GM20000 (cell line): ENCODE measurements at regions not wholly inside any gene's neighbourhood (a gene's known extent, or its start where the extent isn't known, plus 50 kb on each side); places are given as distances from the start of the nearest gene placed in this dataset.
"Not testable (repeated sequence)": the region's sequence is repeated elsewhere in the genome, so short reads cannot be mapped to it uniquely, and the experiment has no call there.

Source experiments
- DNase-seq: peaks from one replicate; pipeline ENCODE4 v3.0.0; 2012; ENCODE audit warnings: low spot score
- TF ChIP-seq, protein P1 (sequence below): IDR thresholded peaks from 2 replicates; pipeline ENCODE4 v1.5.1; 2012; ENCODE audit warnings: mild to moderate bottlenecking, control low read depth; ENCODE audit errors: extremely low read depth, missing control alignments

DNA sequence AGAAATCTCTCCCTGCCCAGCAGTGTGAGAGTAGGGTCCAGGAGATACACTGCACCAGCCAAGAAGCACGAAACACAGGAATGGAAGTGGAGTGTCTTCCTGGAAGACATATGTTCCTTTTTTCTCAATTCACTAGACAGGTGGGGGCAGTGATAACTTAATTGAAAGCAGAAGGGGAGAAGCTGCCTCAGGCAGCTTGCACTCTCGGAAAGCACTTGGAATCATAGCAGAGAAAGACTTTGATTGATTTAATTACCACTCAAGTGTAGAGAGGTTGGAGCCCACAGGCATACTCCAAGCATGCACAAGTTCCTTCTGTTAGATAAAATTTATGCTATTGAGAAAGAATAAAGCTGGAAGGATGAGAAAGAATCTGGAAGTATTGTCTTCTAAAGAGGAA lies 249.4 kb downstream of the SLITRK6 start:
- no peak for DNase-seq

DNA sequence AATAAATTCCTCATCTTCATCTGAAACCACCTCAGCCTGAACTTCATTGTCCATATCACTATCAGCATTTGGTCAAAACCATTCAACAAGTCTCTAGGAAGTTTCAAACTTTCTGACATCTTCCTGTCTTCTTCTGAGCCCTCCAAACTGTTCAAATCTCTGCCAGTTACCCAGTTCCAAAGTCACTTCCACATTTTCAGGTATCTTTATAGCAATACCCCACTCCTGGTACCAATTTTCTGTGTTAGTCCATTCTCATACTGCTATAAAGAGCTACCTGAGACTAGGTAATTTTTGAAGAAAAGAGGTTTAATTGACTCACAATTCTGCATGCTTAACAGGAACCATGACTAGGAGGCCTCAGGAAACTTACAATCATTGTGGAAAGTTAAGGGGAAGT lies 250.4 kb downstream of the SLITRK6 start:
- not testable (repeated sequence) for DNase-seq

More for the DNA sequence above, 249.4 kb downstream of the SLITRK6 start:
- TF ChIP-seq, protein P1, sequence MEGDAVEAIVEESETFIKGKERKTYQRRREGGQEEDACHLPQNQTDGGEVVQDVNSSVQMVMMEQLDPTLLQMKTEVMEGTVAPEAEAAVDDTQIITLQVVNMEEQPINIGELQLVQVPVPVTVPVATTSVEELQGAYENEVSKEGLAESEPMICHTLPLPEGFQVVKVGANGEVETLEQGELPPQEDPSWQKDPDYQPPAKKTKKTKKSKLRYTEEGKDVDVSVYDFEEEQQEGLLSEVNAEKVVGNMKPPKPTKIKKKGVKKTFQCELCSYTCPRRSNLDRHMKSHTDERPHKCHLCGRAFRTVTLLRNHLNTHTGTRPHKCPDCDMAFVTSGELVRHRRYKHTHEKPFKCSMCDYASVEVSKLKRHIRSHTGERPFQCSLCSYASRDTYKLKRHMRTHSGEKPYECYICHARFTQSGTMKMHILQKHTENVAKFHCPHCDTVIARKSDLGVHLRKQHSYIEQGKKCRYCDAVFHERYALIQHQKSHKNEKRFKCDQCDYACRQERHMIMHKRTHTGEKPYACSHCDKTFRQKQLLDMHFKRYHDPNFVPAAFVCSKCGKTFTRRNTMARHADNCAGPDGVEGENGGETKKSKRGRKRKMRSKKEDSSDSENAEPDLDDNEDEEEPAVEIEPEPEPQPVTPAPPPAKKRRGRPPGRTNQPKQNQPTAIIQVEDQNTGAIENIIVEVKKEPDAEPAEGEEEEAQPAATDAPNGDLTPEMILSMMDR: no peak

DNA sequence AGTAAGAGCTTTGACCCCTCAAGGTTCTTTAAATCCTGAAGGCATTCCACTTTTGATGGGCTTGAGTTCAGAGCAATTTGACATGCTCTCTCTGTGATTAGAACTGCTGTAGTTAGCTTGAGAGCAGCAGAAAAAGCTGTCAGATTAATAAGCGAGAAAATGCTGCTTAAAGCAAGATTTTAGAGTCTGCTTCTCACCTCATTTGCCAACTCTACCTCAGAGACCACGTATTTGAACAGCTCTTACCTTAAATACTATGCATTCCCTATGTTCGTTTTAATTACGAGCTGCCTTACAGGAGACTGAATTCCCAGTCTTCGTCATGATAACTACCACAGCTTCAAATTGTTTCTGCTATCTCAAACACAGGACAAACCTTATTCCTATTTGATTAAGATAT lies 253.4 kb downstream of the SLITRK6 start:
- TF ChIP-seq, protein P1: no peak
- DNase-seq: no peak

DNA sequence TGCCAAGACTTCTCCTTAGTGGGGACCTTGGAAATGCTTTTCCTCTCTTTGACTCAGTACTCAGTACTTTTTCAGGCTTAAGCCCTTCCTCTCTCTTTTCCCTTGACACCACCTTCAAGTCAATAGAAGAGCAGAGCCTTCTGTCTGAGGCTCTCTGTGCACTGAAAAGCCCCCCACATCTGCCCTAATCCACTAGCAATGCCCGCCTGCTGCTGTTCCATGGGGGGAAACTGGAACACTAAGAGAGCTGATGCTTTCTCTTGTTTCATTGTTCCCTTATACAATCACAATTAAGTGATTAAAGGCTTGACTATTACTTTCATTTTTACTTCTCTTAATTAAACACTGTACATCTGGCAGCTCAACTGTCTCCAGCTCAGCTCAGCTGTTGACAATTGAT lies 254.5 kb downstream of the SLITRK6 start:
- TF ChIP-seq, protein P1: no peak
- no peak for DNase-seq

DNA sequence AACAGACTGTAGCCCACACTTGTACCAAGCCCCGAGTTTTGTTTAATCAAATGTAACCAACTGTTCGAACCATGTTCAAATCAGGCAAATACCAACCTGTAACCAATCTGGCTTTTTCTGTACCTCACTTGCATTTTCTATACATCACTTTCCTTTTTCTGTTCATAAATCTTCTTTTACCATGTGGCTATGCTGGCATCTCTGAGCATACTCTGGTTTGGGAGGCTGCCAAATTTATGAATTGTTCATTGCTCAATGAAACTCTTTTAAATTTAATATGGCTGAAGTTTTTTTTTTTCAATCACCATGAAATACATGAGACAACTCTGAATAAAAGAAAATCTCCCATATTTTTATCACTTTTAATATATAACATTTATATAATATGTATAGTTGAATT lies 256.1 kb downstream of the SLITRK6 start:
- no peak for DNase-seq
- TF ChIP-seq, protein P1: no peak

DNA sequence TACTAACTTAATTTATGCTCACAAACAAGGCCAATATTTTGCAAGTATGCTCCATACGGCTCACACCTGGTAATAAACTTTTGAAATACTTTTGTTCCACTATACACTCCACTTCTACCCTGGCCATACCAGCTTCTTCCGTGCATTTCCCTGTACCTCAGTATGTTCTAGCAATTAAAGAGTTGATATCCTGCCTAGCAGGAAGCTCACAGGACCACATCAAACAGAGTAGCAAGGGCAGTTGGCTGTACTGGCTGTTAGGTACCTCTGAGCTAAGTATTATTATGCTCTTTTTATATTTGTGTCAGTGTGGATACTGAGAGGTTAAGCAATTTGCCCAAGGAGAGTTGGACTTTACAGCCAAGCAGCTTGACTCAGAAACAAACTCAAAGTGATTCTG lies 257.7 kb downstream of the SLITRK6 start:
- no peak for DNase-seq
- TF ChIP-seq, protein P1: no peak

DNA sequence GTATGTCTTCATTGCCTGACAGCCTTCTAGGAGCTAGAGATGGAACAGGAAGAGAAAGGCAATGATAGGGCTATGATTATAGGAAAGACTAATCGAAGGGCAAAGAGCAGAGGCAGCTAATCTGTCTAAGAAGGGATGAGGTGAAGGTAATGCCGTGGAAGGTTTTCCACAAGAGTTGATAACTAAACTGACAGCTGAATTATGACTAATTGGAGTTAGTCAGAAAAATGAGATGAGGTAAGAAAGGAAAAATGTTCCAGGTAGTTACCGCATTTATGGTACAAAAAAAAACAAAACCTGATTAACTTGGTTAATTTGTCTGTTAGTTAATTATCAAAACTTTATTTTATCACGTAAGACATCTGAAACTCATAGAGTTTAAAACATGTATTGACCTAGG lies 260.3 kb downstream of the SLITRK6 start:
- TF ChIP-seq, protein P1: no peak
- DNase-seq: no peak

DNA sequence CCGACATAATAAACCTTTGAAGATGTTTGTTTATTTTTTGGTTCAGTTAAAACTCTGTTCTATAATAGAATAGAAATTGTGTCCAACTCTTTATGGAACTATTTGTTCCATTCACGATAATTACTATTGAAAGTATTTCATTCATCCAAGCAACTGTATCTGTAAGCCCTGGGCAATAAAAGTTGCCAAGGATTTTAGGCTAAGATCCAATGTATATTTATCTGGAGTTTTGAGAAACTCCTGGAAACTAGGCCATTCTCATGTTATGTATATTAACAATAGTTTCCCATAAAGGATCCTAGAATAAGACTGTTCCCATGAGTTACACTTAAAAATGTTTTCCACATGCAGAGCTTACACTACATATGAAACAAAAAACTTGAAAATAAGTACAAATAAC lies 261.6 kb downstream of the SLITRK6 start:
- TF ChIP-seq, protein P1: no peak
- DNase-seq: no peak
